ENCODE measurements at regions not wholly inside any gene's neighbourhood (a gene's known extent, or its start where the extent isn't known, plus 50 kb on each side); places are given as distances from the start of the nearest gene placed in this dataset.

- no peak overlapping the region for H3K4me2 ChIP-seq (ENCODE audit: low read depth, low read length, poor library complexity, severe bottlenecking)
- H3K36me3 ChIP-seq (ENCODE audit: low read length): no peaks in the 10 kb centered on the region
- TF ChIP-seq EZH2phosphoT487 (conservative IDR thresholded peaks at IDR 0.05; ENCODE audit: low read length) (no peak), CTCF (IDR thresholded peaks at IDR 0.05; ENCODE audit: insufficient read depth, low read length, poor library complexity, severe bottlenecking) (no peak)
- no peaks in the 10 kb centered on the region for H4K20me1 ChIP-seq (ENCODE audit: low read depth, low read length)
- H2AFZ ChIP-seq (ENCODE audit: low read depth, low read length, severe bottlenecking): no peak overlapping the region
- H3K27ac ChIP-seq (ENCODE audit: low read depth, low read length): no peak overlapping the region
- no peaks in the 10 kb centered on the region for H3K9me2 ChIP-seq (replicated peaks; ENCODE audit: insufficient read depth, low read length)
- H3K27me3 ChIP-seq (ENCODE audit: low read length): no peaks in the 10 kb centered on the region
- no peak overlapping the region for H3K9ac ChIP-seq (ENCODE audit: low read length)
- no peaks in the 10 kb centered on the region for H3F3A ChIP-seq (ENCODE audit: insufficient read depth)
- H3K9me3 ChIP-seq (ENCODE audit: insufficient read depth, low read length): no peaks in the 10 kb centered on the region
- no peaks in the 10 kb centered on the region for H3K79me2 ChIP-seq (ENCODE audit: insufficient read depth, low read length)
- H3K4me3 ChIP-seq (ENCODE audit: insufficient read depth, low read length, poor library complexity, severe bottlenecking): no peak overlapping the region
These were observed 317.8 kb upstream of the ADCY2 start for GRCh38 chr5:7078101-7078500.

DNA sequence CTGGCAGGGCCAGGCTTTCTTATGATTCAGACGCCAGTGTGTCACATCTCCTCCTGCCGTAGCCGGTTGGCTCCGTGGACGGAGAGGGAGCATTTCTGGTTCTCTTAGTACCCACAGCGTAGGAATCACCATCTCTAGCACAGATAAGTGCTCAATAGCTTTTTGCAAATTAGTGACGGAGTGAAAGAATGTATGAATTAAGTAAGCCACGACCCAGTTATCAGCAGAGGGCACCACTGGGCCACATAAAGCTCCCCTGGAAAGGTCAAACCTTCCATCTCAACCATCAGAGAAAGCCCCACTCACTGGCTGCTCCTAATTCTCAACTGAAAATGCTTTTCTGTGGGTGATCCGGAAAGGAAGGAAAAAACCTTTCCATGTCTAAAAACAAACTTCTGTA, 317.0 kb upstream of the ADCY2 start:
- Histone ChIP-seq H3K4me3 (ENCODE audit: insufficient read depth, low read length, poor library complexity, severe bottlenecking) (no peak overlapping the region), H3K9me2 (replicated peaks; ENCODE audit: insufficient read depth, low read length) (no peaks in the 10 kb centered on the region), H4K20me1 (ENCODE audit: low read depth, low read length) (no peaks in the 10 kb centered on the region), H2AFZ (ENCODE audit: low read depth, low read length, severe bottlenecking) (no peak overlapping the region), H3K9ac (ENCODE audit: low read length) (no peak overlapping the region), H3K36me3 (ENCODE audit: low read length) (no peaks in the 10 kb centered on the region), H3K79me2 (ENCODE audit: insufficient read depth, low read length) (no peaks in the 10 kb centered on the region), H3K9me3 (ENCODE audit: insufficient read depth, low read length) (no peaks in the 10 kb centered on the region), H3K4me2 (ENCODE audit: low read depth, low read length, poor library complexity, severe bottlenecking) (no peak overlapping the region), H3K27me3 (ENCODE audit: low read length) (no peaks in the 10 kb centered on the region), H3F3A (ENCODE audit: insufficient read depth) (no peaks in the 10 kb centered on the region), H3K27ac (ENCODE audit: low read depth, low read length) (no peak overlapping the region)
- TF ChIP-seq EZH2phosphoT487 (conservative IDR thresholded peaks at IDR 0.05; ENCODE audit: low read length) (no peak), CTCF (IDR thresholded peaks at IDR 0.05; ENCODE audit: insufficient read depth, low read length, poor library complexity, severe bottlenecking) (no peak)

DNA sequence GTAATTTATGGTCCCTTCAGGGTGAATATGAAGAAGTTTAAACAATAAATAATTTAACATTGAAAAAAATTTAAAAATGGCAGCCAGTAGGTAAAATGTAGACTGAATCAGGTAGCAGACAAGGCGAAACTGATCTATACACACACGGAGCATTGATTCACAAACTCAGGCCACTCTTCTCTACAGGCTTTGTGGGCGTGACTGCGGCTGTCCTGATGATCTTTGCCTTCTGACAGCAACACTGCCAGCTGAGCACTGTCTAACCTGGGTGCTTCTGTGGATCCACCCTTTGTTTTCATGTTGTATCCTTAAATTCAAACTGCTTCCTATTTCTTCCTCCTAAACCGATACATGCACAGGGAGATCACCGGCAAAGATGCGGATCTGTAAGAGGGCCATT, 315.4 kb upstream of the ADCY2 start:
- TF ChIP-seq EZH2phosphoT487 (conservative IDR thresholded peaks at IDR 0.05; ENCODE audit: low read length) (no peak), CTCF (IDR thresholded peaks at IDR 0.05; ENCODE audit: insufficient read depth, low read length, poor library complexity, severe bottlenecking) (no peak)
- no peaks in the 10 kb centered on the region for H3K9me3 ChIP-seq (ENCODE audit: insufficient read depth, low read length)
- no peak overlapping the region for H3K4me2 ChIP-seq (ENCODE audit: low read depth, low read length, poor library complexity, severe bottlenecking)
- H4K20me1 ChIP-seq (ENCODE audit: low read depth, low read length): no peaks in the 10 kb centered on the region
- H3K27me3 ChIP-seq (ENCODE audit: low read length): no peaks in the 10 kb centered on the region
- no peaks in the 10 kb centered on the region for H3K79me2 ChIP-seq (ENCODE audit: insufficient read depth, low read length)
- no peak overlapping the region for H2AFZ ChIP-seq (ENCODE audit: low read depth, low read length, severe bottlenecking)
- H3K9ac ChIP-seq (ENCODE audit: low read length): no peak overlapping the region
- H3F3A ChIP-seq (ENCODE audit: insufficient read depth): no peaks in the 10 kb centered on the region
- H3K9me2 ChIP-seq (replicated peaks; ENCODE audit: insufficient read depth, low read length): no peaks in the 10 kb centered on the region
- H3K4me3 ChIP-seq (ENCODE audit: insufficient read depth, low read length, poor library complexity, severe bottlenecking): no peak overlapping the region
- H3K36me3 ChIP-seq (ENCODE audit: low read length): no peaks in the 10 kb centered on the region
- no peak overlapping the region for H3K27ac ChIP-seq (ENCODE audit: low read depth, low read length)

Measured in SU-DHL-6 (cell line).